ENCODE measurements at regions not wholly inside any gene's neighbourhood (a gene's known extent, or its start where the extent isn't known, plus 50 kb on each side); places are given as distances from the start of the nearest gene placed in this dataset.

GRCh38 chr4:85114526-85114925 lies 148.0 kb upstream of the WDFY3 start:
- TF ChIP-seq POLR2AphosphoS5 (IDR thresholded peaks at IDR 0.05; ENCODE audit: low read depth, low read length) (no peak), TAF1 (IDR thresholded peaks at IDR 0.05; ENCODE audit: borderline replicate concordance, low read depth, low read length) (no peak), POLR2A (IDR thresholded peaks at IDR 0.05; ENCODE audit: low read depth, low read length) (no peak)

All from GM12892 (cell line).